ENCODE measurements at regions not wholly inside any gene's neighbourhood (a gene's known extent, or its start where the extent isn't known, plus 50 kb on each side); places are given as distances from the start of the nearest gene placed in this dataset.

GRCh38 chr3:118740722-118741290, 293.8 kb downstream of the IGSF11 start:
- no peak for TF ChIP-seq CTCF (IDR thresholded peaks at IDR 0.05 in 4 of 5, conservative IDR thresholded peaks at IDR 0.05 in 1 of 5)
- TF ChIP-seq POLR2A (IDR thresholded peaks at IDR 0.05) = no peak

Data from gastrocnemius medialis (tissue), 4 donors.